ENCODE measurements at regions not wholly inside any gene's neighbourhood (a gene's known extent, or its start where the extent isn't known, plus 50 kb on each side); places are given as distances from the start of the nearest gene placed in this dataset.

GRCh38 chr1:84089465-84089864 lies 54.6 kb upstream of the PRKACB start:
- TF ChIP-seq CTCF (conservative IDR thresholded peaks at IDR 0.05; ENCODE audit: low read length) (no peak), EZH2phosphoT487 (IDR thresholded peaks at IDR 0.05; ENCODE audit: borderline replicate concordance) (no peak)

Measured in Loucy (cell line).